Lower leg skin (tissue), 3 donors: ENCODE measurements at regions not wholly inside any gene's neighbourhood (a gene's known extent, or its start where the extent isn't known, plus 50 kb on each side); places are given as distances from the start of the nearest gene placed in this dataset.

ENCODE experiments used
- CTCF ChIP-seq, 3 donors: fragments of 450-650 bp; IDR thresholded peaks; one replicate each; pipeline ENCODE4 v1.5.1; 2016; ENCODE audit warnings: antibody characterized with exemption in 3 of 3, mild to moderate bottlenecking in 3 of 3, moderate library complexity in 2 of 3
- POLR2A ChIP-seq, 2 donors: fragments of 450-650 bp; IDR thresholded peaks; one replicate each; pipeline ENCODE4 v1.6.1; 2016 to 2017; ENCODE audit warnings: antibody characterized with exemption in 2 of 2, mild to moderate bottlenecking in 1 of 2, moderate library complexity in 1 of 2

DNA sequence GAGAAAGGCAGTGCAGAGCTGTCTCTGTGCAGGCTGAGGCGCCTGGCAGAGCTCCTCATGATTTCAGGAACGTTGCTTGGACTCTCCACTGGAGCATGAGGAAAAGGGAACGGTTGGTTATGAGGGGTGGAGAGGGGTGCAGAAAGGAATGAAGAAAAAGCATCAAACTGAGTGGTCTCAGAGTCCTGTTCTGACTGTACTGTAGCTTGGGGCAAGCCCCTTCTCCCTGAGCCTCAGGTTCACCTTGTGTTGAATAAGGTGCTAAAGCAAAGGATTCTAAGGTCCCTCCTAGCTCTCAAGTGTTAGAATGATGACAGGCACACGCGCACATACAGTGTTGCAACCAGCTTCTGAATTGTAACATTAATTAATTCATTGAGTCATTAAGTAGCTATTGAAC, 125.2 kb upstream of the PARP11 start:
- TF ChIP-seq CTCF (IDR thresholded peaks at IDR 0.05) (no peak), POLR2A (IDR thresholded peaks at IDR 0.05) (no peak)
